ENCODE measurements at regions not wholly inside any gene's neighbourhood (a gene's known extent, or its start where the extent isn't known, plus 50 kb on each side); places are given as distances from the start of the nearest gene placed in this dataset.

DNA sequence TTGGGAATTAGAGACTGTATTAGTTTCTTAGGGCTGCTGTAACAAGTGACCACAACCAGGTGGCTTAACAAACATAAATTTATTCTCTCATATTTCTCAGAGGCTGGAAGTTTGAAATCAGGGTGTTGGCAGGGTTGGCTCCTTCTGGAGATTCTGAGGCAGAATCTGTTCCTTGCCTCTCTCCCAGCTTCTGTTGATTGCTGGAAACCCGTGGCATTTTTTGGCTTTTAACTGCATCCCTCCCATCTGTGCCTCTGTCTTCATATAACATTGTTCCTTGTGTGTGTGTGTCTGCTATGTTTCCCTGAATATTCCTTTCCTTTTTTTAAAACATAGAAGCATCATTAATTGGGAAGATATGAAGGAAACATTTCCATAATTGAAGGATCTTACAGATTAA, 448.1 kb upstream of the DCC start:
- TF ChIP-seq JUND (IDR thresholded peaks at IDR 0.05) (no peak), SIN3A (IDR thresholded peaks at IDR 0.05; ENCODE audit: borderline replicate concordance, low read depth, low read length) (no peak), FOXJ3 (CRISPR knock-in tag; IDR thresholded peaks at IDR 0.05) (no peak), POLR2AphosphoS5 (IDR thresholded peaks at IDR 0.05; ENCODE audit: low read depth, low read length) (no peak), YY1 (IDR thresholded peaks at IDR 0.05; ENCODE audit: low read depth) (no peak), EZH2phosphoT487 (IDR thresholded peaks at IDR 0.05; ENCODE audit: borderline replicate concordance, low read depth) (no peak)
- TF ChIP-seq, protein P1, sequence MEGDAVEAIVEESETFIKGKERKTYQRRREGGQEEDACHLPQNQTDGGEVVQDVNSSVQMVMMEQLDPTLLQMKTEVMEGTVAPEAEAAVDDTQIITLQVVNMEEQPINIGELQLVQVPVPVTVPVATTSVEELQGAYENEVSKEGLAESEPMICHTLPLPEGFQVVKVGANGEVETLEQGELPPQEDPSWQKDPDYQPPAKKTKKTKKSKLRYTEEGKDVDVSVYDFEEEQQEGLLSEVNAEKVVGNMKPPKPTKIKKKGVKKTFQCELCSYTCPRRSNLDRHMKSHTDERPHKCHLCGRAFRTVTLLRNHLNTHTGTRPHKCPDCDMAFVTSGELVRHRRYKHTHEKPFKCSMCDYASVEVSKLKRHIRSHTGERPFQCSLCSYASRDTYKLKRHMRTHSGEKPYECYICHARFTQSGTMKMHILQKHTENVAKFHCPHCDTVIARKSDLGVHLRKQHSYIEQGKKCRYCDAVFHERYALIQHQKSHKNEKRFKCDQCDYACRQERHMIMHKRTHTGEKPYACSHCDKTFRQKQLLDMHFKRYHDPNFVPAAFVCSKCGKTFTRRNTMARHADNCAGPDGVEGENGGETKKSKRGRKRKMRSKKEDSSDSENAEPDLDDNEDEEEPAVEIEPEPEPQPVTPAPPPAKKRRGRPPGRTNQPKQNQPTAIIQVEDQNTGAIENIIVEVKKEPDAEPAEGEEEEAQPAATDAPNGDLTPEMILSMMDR (IDR thresholded peaks at IDR 0.05) = no peak

All from SK-N-SH (cell line).